ENCODE measurements at regions not wholly inside any gene's neighbourhood (a gene's known extent, or its start where the extent isn't known, plus 50 kb on each side); places are given as distances from the start of the nearest gene placed in this dataset.

DNA sequence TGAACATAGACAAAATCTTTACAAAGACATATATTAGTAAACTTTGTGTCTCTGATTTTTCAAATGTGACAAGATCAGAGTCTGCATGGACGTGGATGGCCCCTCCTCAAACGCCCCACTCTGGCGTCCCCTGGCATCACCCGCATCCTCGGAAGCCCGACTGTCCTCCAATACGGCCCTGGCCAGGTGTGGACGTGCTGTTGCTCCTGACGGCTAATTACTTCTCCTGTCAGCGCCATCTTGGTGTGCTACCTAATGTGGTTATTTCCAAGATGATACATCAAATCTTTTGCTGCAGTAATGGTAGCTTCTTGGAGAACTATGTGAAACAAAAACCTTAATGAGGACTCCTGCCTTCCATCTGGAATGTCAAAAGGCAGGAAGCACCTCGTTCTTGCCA, 747.4 kb upstream of the SALL3 start:
- TF ChIP-seq ISL1 (CRISPR knock-in tag; IDR thresholded peaks at IDR 0.05) (no peak), ESRRG (CRISPR knock-in tag; IDR thresholded peaks at IDR 0.05) (no peak), ZNF70 (CRISPR knock-in tag; IDR thresholded peaks at IDR 0.05) (no peak), CSDC2 (CRISPR knock-in tag; IDR thresholded peaks at IDR 0.05) (no peak), OSR1 (CRISPR knock-in tag; IDR thresholded peaks at IDR 0.05) (no peak), SNAI2 (CRISPR knock-in tag; IDR thresholded peaks at IDR 0.05) (no peak), ZC3H10 (CRISPR knock-in tag; IDR thresholded peaks at IDR 0.05) (no peak), ARNTL (CRISPR knock-in tag; IDR thresholded peaks at IDR 0.05; ENCODE audit: borderline replicate concordance, low read depth) (no peak), ZFP30 (CRISPR knock-in tag; IDR thresholded peaks at IDR 0.05) (no peak)
- TF ChIP-seq, protein P1, sequence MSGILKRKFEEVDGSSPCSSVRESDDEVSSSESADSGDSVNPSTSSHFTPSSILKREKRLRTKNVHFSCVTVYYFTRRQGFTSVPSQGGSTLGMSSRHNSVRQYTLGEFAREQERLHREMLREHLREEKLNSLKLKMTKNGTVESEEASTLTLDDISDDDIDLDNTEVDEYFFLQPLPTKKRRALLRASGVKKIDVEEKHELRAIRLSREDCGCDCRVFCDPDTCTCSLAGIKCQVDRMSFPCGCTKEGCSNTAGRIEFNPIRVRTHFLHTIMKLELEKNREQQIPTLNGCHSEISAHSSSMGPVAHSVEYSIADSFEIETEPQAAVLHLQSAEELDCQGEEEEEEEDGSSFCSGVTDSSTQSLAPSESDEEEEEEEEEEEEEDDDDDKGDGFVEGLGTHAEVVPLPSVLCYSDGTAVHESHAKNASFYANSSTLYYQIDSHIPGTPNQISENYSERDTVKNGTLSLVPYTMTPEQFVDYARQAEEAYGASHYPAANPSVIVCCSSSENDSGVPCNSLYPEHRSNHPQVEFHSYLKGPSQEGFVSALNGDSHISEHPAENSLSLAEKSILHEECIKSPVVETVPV (CRISPR knock-in tag; IDR thresholded peaks at IDR 0.05): no peak
- TF ChIP-seq, protein P2, sequence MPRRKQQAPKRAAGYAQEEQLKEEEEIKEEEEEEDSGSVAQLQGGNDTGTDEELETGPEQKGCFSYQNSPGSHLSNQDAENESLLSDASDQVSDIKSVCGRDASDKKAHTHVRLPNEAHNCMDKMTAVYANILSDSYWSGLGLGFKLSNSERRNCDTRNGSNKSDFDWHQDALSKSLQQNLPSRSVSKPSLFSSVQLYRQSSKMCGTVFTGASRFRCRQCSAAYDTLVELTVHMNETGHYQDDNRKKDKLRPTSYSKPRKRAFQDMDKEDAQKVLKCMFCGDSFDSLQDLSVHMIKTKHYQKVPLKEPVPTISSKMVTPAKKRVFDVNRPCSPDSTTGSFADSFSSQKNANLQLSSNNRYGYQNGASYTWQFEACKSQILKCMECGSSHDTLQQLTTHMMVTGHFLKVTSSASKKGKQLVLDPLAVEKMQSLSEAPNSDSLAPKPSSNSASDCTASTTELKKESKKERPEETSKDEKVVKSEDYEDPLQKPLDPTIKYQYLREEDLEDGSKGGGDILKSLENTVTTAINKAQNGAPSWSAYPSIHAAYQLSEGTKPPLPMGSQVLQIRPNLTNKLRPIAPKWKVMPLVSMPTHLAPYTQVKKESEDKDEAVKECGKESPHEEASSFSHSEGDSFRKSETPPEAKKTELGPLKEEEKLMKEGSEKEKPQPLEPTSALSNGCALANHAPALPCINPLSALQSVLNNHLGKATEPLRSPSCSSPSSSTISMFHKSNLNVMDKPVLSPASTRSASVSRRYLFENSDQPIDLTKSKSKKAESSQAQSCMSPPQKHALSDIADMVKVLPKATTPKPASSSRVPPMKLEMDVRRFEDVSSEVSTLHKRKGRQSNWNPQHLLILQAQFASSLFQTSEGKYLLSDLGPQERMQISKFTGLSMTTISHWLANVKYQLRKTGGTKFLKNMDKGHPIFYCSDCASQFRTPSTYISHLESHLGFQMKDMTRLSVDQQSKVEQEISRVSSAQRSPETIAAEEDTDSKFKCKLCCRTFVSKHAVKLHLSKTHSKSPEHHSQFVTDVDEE (CRISPR knock-in tag; IDR thresholded peaks at IDR 0.05): no peak
- TF ChIP-seq, protein P3, sequence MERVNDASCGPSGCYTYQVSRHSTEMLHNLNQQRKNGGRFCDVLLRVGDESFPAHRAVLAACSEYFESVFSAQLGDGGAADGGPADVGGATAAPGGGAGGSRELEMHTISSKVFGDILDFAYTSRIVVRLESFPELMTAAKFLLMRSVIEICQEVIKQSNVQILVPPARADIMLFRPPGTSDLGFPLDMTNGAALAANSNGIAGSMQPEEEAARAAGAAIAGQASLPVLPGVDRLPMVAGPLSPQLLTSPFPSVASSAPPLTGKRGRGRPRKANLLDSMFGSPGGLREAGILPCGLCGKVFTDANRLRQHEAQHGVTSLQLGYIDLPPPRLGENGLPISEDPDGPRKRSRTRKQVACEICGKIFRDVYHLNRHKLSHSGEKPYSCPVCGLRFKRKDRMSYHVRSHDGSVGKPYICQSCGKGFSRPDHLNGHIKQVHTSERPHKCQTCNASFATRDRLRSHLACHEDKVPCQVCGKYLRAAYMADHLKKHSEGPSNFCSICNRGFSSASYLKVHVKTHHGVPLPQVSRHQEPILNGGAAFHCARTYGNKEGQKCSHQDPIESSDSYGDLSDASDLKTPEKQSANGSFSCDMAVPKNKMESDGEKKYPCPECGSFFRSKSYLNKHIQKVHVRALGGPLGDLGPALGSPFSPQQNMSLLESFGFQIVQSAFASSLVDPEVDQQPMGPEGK (CRISPR knock-in tag; IDR thresholded peaks at IDR 0.05; ENCODE audit: borderline replicate concordance): no peak
